Neural progenitor cell (in vitro differentiated cells): ENCODE measurements at regions not wholly inside any gene's neighbourhood (a gene's known extent, or its start where the extent isn't known, plus 50 kb on each side); places are given as distances from the start of the nearest gene placed in this dataset.

ENCODE experiments used
- EZH2 ChIP-seq: fragments of 200-600 bp; sonication (generic); IDR thresholded peaks from 2 replicates; pipeline ENCODE4 v1.6.1; 2017; ENCODE audit warnings: antibody characterized with exemption, mild to moderate bottlenecking, moderate library complexity
- EZH2phosphoT487 ChIP-seq: fragments of 200-600 bp; sonication (generic); IDR thresholded peaks from 2 replicates; pipeline ENCODE4 v1.6.1; 2017; ENCODE audit warnings: antibody characterized with exemption
- TF ChIP-seq, protein P1 (sequence below): fragments of 200-600 bp; sonication (generic); IDR thresholded peaks from 2 replicates; pipeline ENCODE4 v1.5.1; 2017; ENCODE audit warnings: antibody characterized with exemption, mild to moderate bottlenecking

DNA sequence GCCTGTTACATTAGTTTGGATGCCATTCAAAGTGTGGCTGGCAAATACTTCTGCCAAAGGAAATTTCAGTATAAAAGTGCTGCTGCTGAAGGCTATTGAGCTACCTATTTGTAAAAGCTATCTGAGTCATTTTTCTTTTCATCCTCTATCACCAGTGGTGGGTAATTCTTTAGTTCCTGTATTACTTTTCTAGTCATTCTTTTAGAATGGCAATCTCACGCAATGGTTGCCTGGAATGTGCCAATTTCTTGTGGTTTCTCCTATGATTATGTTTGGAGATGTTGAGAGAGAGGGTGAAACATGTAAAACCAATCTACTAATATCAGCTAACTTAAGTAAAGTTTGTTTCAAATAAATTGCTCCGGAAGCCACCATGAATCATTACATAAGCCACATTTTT, 685.0 kb downstream of the RAPGEF2 start:
- TF ChIP-seq, protein P1, sequence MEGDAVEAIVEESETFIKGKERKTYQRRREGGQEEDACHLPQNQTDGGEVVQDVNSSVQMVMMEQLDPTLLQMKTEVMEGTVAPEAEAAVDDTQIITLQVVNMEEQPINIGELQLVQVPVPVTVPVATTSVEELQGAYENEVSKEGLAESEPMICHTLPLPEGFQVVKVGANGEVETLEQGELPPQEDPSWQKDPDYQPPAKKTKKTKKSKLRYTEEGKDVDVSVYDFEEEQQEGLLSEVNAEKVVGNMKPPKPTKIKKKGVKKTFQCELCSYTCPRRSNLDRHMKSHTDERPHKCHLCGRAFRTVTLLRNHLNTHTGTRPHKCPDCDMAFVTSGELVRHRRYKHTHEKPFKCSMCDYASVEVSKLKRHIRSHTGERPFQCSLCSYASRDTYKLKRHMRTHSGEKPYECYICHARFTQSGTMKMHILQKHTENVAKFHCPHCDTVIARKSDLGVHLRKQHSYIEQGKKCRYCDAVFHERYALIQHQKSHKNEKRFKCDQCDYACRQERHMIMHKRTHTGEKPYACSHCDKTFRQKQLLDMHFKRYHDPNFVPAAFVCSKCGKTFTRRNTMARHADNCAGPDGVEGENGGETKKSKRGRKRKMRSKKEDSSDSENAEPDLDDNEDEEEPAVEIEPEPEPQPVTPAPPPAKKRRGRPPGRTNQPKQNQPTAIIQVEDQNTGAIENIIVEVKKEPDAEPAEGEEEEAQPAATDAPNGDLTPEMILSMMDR, result no peak
- TF ChIP-seq EZH2, result no peak
- TF ChIP-seq EZH2phosphoT487, result no peak
